Neural progenitor cell (in vitro differentiated cells): ENCODE measurements at regions not wholly inside any gene's neighbourhood (a gene's known extent, or its start where the extent isn't known, plus 50 kb on each side); places are given as distances from the start of the nearest gene placed in this dataset.

Experiments used
- EZH2 ChIP-seq: fragments of 200-600 bp; sonication (generic); IDR thresholded peaks from 2 replicates; pipeline ENCODE4 v1.6.1; 2017; ENCODE audit warnings: antibody characterized with exemption, mild to moderate bottlenecking, moderate library complexity
- EZH2phosphoT487 ChIP-seq: fragments of 200-600 bp; sonication (generic); IDR thresholded peaks from 2 replicates; pipeline ENCODE4 v1.6.1; 2017; ENCODE audit warnings: antibody characterized with exemption
- TF ChIP-seq, protein P1 (sequence below): fragments of 200-600 bp; sonication (generic); IDR thresholded peaks from 2 replicates; pipeline ENCODE4 v1.5.1; 2017; ENCODE audit warnings: antibody characterized with exemption, mild to moderate bottlenecking

DNA sequence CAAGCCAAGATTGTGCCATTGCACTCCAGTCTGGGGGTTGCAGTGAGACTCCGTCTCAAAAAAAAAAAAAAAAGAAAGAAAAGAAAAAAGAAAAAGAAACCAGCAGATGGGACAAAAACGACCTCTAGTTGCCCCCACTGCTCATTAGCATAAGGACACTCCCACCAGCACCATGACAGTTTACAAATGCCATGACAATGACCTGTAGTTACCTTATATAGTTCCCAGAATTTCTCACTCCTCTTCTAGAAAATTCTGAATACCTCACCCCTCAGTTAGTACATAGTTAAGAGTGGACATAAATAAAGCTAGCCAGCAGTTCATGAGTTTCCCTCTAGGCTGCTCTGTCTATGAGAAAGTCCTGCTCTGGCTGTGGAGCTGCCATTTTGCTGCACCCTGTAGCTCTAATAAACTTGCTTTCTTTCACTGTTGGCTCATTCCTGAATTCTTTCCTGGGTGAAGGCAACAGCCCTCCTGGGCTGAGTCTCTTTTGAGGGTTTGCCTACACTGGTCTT, 276.8 kb upstream of the AKR1E2 start:
- TF ChIP-seq EZH2 (no peak), EZH2phosphoT487 (no peak)
- TF ChIP-seq, protein P1, sequence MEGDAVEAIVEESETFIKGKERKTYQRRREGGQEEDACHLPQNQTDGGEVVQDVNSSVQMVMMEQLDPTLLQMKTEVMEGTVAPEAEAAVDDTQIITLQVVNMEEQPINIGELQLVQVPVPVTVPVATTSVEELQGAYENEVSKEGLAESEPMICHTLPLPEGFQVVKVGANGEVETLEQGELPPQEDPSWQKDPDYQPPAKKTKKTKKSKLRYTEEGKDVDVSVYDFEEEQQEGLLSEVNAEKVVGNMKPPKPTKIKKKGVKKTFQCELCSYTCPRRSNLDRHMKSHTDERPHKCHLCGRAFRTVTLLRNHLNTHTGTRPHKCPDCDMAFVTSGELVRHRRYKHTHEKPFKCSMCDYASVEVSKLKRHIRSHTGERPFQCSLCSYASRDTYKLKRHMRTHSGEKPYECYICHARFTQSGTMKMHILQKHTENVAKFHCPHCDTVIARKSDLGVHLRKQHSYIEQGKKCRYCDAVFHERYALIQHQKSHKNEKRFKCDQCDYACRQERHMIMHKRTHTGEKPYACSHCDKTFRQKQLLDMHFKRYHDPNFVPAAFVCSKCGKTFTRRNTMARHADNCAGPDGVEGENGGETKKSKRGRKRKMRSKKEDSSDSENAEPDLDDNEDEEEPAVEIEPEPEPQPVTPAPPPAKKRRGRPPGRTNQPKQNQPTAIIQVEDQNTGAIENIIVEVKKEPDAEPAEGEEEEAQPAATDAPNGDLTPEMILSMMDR, result no peak
